IMR-90 (cell line): ENCODE measurements at regions not wholly inside any gene's neighbourhood (a gene's known extent, or its start where the extent isn't known, plus 50 kb on each side); places are given as distances from the start of the nearest gene placed in this dataset.

Source experiments
- ATAC-seq: fragments of 200-7000 bp; cut with Tn5 transposase; 2 replicates; pipeline ENCODE4 v1.9.1; 2020; ENCODE audit warnings: low read depth, mild to moderate bottlenecking, moderate library complexity
- BruUV-seq: library from RNA; stranded (reverse); fragments of 400-500 nt; replicated peaks from 2 replicates; lab custom pipeline; 2021; lab: Mats Ljungman, UMichigan
- CTCF ChIA-PET: fragments of 300-600 bp; formaldehyde crosslinking; extraction: SDS; loops from one replicate; lab custom pipeline; 2021; ENCODE audit warnings: antibody characterized with exemption; lab: Yijun Ruan, JAX
- POLR2A ChIA-PET: fragments of 300-600 bp; sonication (Branson Sonifier 250); formaldehyde crosslinking; loops from one replicate; lab custom pipeline; 2022; ENCODE audit warnings: antibody characterized with exemption; ENCODE audit not compliant: unreplicated experiment; lab: Charles Lee
- DNase-seq: peaks from one replicate; pipeline ENCODE4 v3.0.0; 2013
- H2AFZ ChIP-seq: replicated peaks from 2 replicates; pipeline ENCODE3; 2013; ENCODE audit warnings: low read length, mild to moderate bottlenecking; ENCODE audit not compliant: poor library complexity
- H2AK5ac ChIP-seq: 2 replicates; pipeline ENCODE4 v1.6.1; 2013; ENCODE audit warnings: low read depth, low read length, inconsistent platforms
- H2AK9ac ChIP-seq: replicated peaks from 2 replicates; pipeline ENCODE3; 2013; ENCODE audit warnings: mild to moderate bottlenecking, low read depth, low read length, moderate library complexity; ENCODE audit not compliant: poor library complexity
- H2BK120ac ChIP-seq: 2 replicates; pipeline ENCODE4 v1.6.1; 2013; ENCODE audit warnings: low read depth, low read length, inconsistent platforms
- H2BK15ac ChIP-seq: 3 replicates; pipeline ENCODE4 v1.6.1; 2013; ENCODE audit warnings: low read depth, low read length, inconsistent platforms
- H2BK20ac ChIP-seq: 2 replicates; pipeline ENCODE4 v1.6.1; 2013; ENCODE audit warnings: low read depth, mild to moderate bottlenecking, inconsistent platforms, low read length, moderate library complexity
- H2BK5ac ChIP-seq: 2 replicates; pipeline ENCODE4 v1.6.1; 2013; ENCODE audit warnings: mild to moderate bottlenecking, low read depth, low read length, inconsistent platforms; ENCODE audit not compliant: poor library complexity, severe bottlenecking
- H3K14ac ChIP-seq: replicated peaks from 2 replicates; pipeline ENCODE4 v1.6.1; 2013; ENCODE audit warnings: low read depth, low read length, inconsistent platforms
- H3K18ac ChIP-seq: 2 replicates; pipeline ENCODE4 v1.6.1; 2013; ENCODE audit warnings: low read depth, low read length, control low read depth
- H3K23ac ChIP-seq: 2 replicates; pipeline ENCODE4 v1.6.1; 2013; ENCODE audit warnings: low read depth, low read length, inconsistent platforms
- H3K27ac ChIP-seq: 2 replicates; pipeline ENCODE4 v1.5.1; 2013; ENCODE audit warnings: mild to moderate bottlenecking, control low read depth, low read length; ENCODE audit not compliant: insufficient read depth
- H3K27me3 ChIP-seq: 2 replicates; pipeline ENCODE4 v1.6.1; 2013; ENCODE audit warnings: low read length; ENCODE audit not compliant: control insufficient read depth, insufficient read depth
- H3K36me3 ChIP-seq: 2 replicates; pipeline ENCODE4 v1.6.1; 2013; ENCODE audit warnings: low read length, mixed read lengths; ENCODE audit not compliant: control insufficient read depth, insufficient read depth
- H3K4ac ChIP-seq: 2 replicates; pipeline ENCODE4 v1.6.1; 2013; ENCODE audit warnings: low read depth, low read length, inconsistent platforms
- H3K4me1 ChIP-seq: 2 replicates; pipeline ENCODE4 v1.6.1; 2013; ENCODE audit warnings: low read length, mixed read lengths; ENCODE audit not compliant: control insufficient read depth, insufficient read depth
- H3K4me2 ChIP-seq: 2 replicates; pipeline ENCODE4 v1.6.1; 2013; ENCODE audit warnings: low read depth, mild to moderate bottlenecking, control low read depth, low read length, moderate library complexity
- H3K4me3 ChIP-seq: 2 replicates; pipeline ENCODE4 v1.5.1; 2013; ENCODE audit warnings: low read depth, mild to moderate bottlenecking, control low read depth, low read length, moderate library complexity; ENCODE audit not compliant: insufficient read depth
- H3K56ac ChIP-seq: 2 replicates; pipeline ENCODE4 v1.6.1; 2013; ENCODE audit warnings: low read length, inconsistent platforms; ENCODE audit not compliant: insufficient read depth; ENCODE audit errors: extremely low read depth
- H3K79me1 ChIP-seq, 2 experiments: 2 replicates each; pipeline ENCODE4 v1.6.1; 2013; ENCODE audit warnings: low read length in 2 of 2, inconsistent platforms in 1 of 2, low read depth in 1 of 2
- H3K9ac ChIP-seq: 2 replicates; pipeline ENCODE4 v1.6.1; 2013; ENCODE audit warnings: low read depth, low read length, control low read depth
- H3K9me1 ChIP-seq: 2 replicates; pipeline ENCODE4 v1.6.1; 2013; ENCODE audit warnings: low read length, inconsistent platforms; ENCODE audit not compliant: insufficient read depth
- H3K9me3 ChIP-seq: 2 replicates; pipeline ENCODE4 v1.6.1; 2013; ENCODE audit warnings: low read length; ENCODE audit not compliant: control insufficient read depth, insufficient read depth
- H4K20me1 ChIP-seq: 2 replicates; pipeline ENCODE4 v1.6.1; 2013; ENCODE audit warnings: low read length, inconsistent platforms; ENCODE audit not compliant: insufficient read depth
- H4K5ac ChIP-seq: 2 replicates; pipeline ENCODE4 v1.6.1; 2013; ENCODE audit warnings: mild to moderate bottlenecking, low read depth, low read length, control low read depth
- H4K8ac ChIP-seq, 2 experiments: 2 replicates each; pipeline ENCODE4 v1.6.1; 2013; ENCODE audit warnings: low read depth in 2 of 2, low read length in 2 of 2, control low read depth in 1 of 2, inconsistent platforms in 1 of 2
- H4K91ac ChIP-seq: 2 replicates; pipeline ENCODE4 v1.6.1; 2013; ENCODE audit warnings: low read depth, low read length, inconsistent platforms; ENCODE audit not compliant: insufficient read depth
- CEBPB ChIP-seq: IDR thresholded peaks from 2 replicates; pipeline ENCODE4 v1.6.1; 2012; ENCODE audit warnings: low read depth, low read length, improper control_type of control experiment
- WGBS, 2 experiments: methylation state at CpG; one replicate each; pipeline versions ENCODE4 v1.1.5 to v1.1.7; 2013; ENCODE audit warnings: missing lambda C conversion rate in 2 of 2; ENCODE audit not compliant: insufficient read length in 1 of 2; ENCODE audit errors: extremely low coverage in 2 of 2; 5-methylcytosine and 5-hydroxymethylcytosine counted together
- dilution Hi-C: fragments of 300-500 bp; cut with HindIII; formaldehyde crosslinking; loops from one replicate; pipeline ENCODE4 v1.14.3; 2018; ENCODE audit warnings: low sequenced_read_pairs; ENCODE audit not compliant: unreplicated experiment
- in situ Hi-C: fragments of 300-500 bp; cut with MboI; formaldehyde crosslinking; loops from 3 replicates; pipeline ENCODE4 v1.14.3; 2019; ENCODE audit warnings: low sequenced_read_pairs, inconsistent platforms, mixed read lengths
- intact Hi-C: fragments of 100-400 bp; cut with micrococcal nuclease; formaldehyde crosslinking; loops from 2 replicates; pipeline ENCODE4 v1.10.0; 2022

GRCh38 chr11:134579724-134580609, 167.9 kb upstream of the B3GAT1 start:
- no peak for ATAC-seq
- Histone ChIP-seq H3K9me1 (no peaks in the 10 kb centered on the region), H2BK20ac (no peak overlapping the region), H3K14ac (no peak overlapping the region), H4K91ac (no peak overlapping the region), H3K36me3 (no peaks in the 10 kb centered on the region), H2AFZ (no peak overlapping the region), H3K9me3 (peaks cover 57% of the 10 kb centered on the region), H3K9ac (no peak overlapping the region), H3K4me1 (no peaks in the 10 kb centered on the region), H3K56ac (no peak overlapping the region), H3K4me2 (no peak overlapping the region), H2BK120ac (no peak overlapping the region), H4K8ac (no peak overlapping the region), H3K79me1 (no peaks in the 10 kb centered on the region), H3K27me3 (no peaks in the 10 kb centered on the region), H3K18ac (no peak overlapping the region), H2BK15ac (no peak overlapping the region), H2AK5ac (no peak overlapping the region), H3K23ac (no peak overlapping the region), H4K20me1 (no peaks in the 10 kb centered on the region), H2BK5ac (no peak overlapping the region), H2AK9ac (no peak overlapping the region), H3K27ac (no peak overlapping the region), H3K4me3 (no peak overlapping the region), H4K5ac (no peak overlapping the region), H3K4ac (no peak overlapping the region)
- dilution Hi-C loops (no loop called here), intact Hi-C loops (no loop called here), in situ Hi-C loops (no loop called here)
- CTCF ChIA-PET = no interaction called here
- DNase-seq = no peak
- WGBS, 2 experiments = 59% methylated on average over 2 of the region's 16 CpGs; no CpG with 5 or more reads in 1 of the 2 experiments
- POLR2A ChIA-PET = no interaction called here
- TF ChIP-seq CEBPB = no peak
- BruUV-seq = no TSS peak
